ENCODE measurements at regions not wholly inside any gene's neighbourhood (a gene's known extent, or its start where the extent isn't known, plus 50 kb on each side); places are given as distances from the start of the nearest gene placed in this dataset.
"Not testable (repeated sequence)": the region's sequence is repeated elsewhere in the genome, so short reads cannot be mapped to it uniquely, and the experiment has no call there.

DNA sequence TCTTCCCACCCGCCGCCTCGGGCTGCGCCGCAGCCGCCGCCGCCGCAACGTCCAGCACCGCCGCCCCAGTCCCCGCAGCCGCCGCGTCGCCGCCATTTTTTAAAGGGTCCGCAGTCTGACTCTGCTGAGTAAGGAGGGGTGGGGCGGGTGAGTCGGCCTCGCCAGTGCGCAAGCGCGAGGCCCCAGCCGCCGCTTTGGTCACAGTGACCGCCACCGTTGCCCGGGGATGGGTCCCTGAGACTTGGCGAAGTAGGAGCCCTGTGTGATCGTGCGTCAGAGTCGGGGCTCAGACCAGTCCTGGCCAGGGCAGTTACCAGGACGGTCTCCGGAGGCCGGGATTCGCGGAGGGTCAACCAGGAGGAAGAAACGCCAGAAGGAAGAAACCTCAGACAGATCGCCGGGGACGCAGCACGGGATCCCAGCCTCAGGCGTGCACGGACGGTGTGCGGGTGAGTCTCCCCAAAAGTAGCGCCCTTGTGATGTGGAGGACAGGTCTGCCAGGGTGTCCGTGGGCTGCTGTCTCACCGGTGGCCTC lies 1414.2 kb upstream of the PCDH10 start:
- not testable (repeated sequence) for H3K9me3 ChIP-seq (ENCODE audit: control insufficient read depth, insufficient read depth, low read length); H3K27ac ChIP-seq (ENCODE audit: low read depth, low read length); H3K27me3 ChIP-seq (ENCODE audit: control insufficient read depth, insufficient read depth, low read length); H3K4me3 ChIP-seq (ENCODE audit: low read depth, low read length); H3K36me3 ChIP-seq (ENCODE audit: control insufficient read depth, insufficient read depth, low read length); H3K4me1 ChIP-seq (ENCODE audit: control insufficient read depth, insufficient read depth, low read length); DNase-seq (ENCODE audit: low read depth in 4 of 6, low spot score in 6 of 6)
- 95% methylated on average over 17 of the region's 51 CpGs for WGBS (ENCODE audit: insufficient coverage)

DNA sequence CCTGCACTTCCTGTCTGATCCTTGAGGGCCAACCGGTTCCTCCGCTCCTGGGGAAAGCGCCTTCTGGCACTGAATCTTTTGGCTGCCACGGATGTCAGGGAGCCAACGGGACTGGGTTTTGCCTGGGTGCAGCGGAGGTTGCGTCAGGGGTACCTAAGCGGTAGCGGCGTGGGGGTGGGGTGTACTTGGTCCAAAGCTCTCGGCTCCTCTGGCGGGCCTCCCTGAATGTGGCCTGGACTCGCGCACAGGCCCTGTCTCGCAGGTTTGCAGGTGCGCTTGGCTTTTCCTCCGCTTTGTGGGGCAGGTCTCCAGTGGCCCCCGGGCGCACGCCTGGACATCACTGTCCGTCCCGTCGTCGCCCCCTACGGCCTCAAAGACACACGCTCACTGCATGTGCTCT lies 1410.1 kb upstream of the PCDH10 start:
- not testable (repeated sequence) for H3K36me3 ChIP-seq (ENCODE audit: control insufficient read depth, insufficient read depth, low read length); H3K4me1 ChIP-seq (ENCODE audit: control insufficient read depth, insufficient read depth, low read length); DNase-seq (ENCODE audit: low read depth in 4 of 6, low spot score in 6 of 6); H3K27ac ChIP-seq (ENCODE audit: low read depth, low read length); H3K27me3 ChIP-seq (ENCODE audit: control insufficient read depth, insufficient read depth, low read length); H3K4me3 ChIP-seq (ENCODE audit: low read depth, low read length); H3K9me3 ChIP-seq (ENCODE audit: control insufficient read depth, insufficient read depth, low read length)
- 100% methylated on average over 7 of the region's 26 CpGs for WGBS (ENCODE audit: insufficient coverage)

DNA sequence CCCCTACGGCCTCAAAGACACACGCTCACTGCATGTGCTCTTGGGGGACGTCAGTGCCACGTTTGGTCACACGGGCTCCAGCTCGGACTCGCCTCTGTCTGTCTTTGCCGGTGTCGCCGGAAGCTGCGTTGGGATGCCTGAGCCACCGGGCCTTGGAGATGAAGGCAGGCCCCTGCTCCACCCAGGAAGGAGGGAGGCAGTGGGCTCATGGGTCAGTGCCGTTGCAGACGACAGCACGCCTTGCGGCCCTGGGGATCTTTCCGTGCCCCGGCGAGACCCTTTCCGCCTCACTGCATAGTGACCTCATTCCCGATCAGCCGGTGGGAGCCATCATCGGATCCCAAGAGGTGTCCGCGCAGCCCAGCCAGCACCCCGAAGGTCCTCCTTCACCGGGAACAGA lies 1407.3 kb upstream of the PCDH10 start:
- no CpG with 5 or more reads among the region's 27 CpGs for WGBS (ENCODE audit: insufficient coverage)
- not testable (repeated sequence) for H3K9me3 ChIP-seq (ENCODE audit: control insufficient read depth, insufficient read depth, low read length); H3K4me1 ChIP-seq (ENCODE audit: control insufficient read depth, insufficient read depth, low read length); H3K4me3 ChIP-seq (ENCODE audit: low read depth, low read length); DNase-seq (ENCODE audit: low read depth in 4 of 6, low spot score in 6 of 6); H3K36me3 ChIP-seq (ENCODE audit: control insufficient read depth, insufficient read depth, low read length); H3K27me3 ChIP-seq (ENCODE audit: control insufficient read depth, insufficient read depth, low read length); H3K27ac ChIP-seq (ENCODE audit: low read depth, low read length)

DNA sequence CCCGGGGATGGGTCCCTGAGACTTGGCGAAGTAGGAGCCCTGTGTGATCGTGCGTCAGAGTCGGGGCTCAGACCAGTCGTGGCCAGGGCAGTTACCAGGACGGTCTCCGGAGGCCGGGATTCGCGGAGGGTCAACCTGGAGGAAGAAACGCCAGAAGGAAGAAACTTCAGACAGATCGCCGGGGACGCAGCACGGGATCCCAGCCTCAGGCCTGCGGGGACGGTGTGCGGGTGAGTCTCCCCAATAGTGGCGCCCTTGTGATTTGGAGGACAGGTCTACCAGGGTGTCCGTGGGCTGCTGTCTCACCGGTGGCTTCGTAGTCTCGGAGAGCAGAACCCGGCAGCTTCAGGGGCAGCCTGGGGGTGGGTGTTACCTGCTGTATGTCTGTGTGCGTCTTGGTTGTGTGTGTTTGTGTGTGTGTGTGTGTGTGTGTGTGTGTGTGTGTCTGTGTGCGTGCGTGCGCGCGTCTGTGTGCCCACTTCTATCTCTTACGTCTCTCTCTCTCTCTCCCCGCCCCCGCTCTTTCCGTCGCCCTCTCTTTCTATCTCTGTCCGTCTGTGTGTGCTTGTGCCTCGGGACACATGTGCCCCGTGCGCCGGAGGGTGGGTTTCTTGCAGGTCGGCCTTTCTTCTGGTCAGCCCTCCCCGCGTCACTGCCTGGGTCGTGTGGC lies 1406.4 kb upstream of the PCDH10 start:
- not testable (repeated sequence) for H3K36me3 ChIP-seq (ENCODE audit: control insufficient read depth, insufficient read depth, low read length); DNase-seq (ENCODE audit: low read depth in 4 of 6, low spot score in 6 of 6); H3K4me3 ChIP-seq (ENCODE audit: low read depth, low read length); H3K27ac ChIP-seq (ENCODE audit: low read depth, low read length); H3K9me3 ChIP-seq (ENCODE audit: control insufficient read depth, insufficient read depth, low read length); H3K27me3 ChIP-seq (ENCODE audit: control insufficient read depth, insufficient read depth, low read length); H3K4me1 ChIP-seq (ENCODE audit: control insufficient read depth, insufficient read depth, low read length)
- WGBS (ENCODE audit: insufficient coverage): 100% methylated on average over 8 of the region's 45 CpGs

DNA sequence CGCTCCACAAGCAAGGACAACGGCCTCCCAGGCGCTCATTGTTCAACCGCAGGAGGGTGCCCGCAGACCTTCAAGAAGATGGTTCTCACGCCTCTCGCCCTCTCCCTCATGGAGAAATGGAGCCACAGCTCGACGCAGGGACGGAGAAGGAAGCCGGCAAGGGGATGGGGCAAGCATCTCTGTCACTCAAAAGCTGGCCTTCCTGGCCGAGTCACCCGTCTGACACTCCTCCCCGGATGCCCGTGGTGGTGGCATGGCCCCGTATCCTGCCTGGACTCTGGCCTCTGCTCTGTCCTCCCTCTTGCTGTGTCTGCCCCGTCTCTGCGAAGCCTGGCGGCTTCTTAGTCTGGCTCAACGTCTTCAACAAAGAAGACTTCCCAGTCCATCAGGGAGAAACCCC lies 1405.7 kb upstream of the PCDH10 start:
- not testable (repeated sequence) for H3K4me1 ChIP-seq (ENCODE audit: control insufficient read depth, insufficient read depth, low read length); DNase-seq (ENCODE audit: low read depth in 4 of 6, low spot score in 6 of 6); H3K4me3 ChIP-seq (ENCODE audit: low read depth, low read length); H3K27me3 ChIP-seq (ENCODE audit: control insufficient read depth, insufficient read depth, low read length); H3K27ac ChIP-seq (ENCODE audit: low read depth, low read length); H3K36me3 ChIP-seq (ENCODE audit: control insufficient read depth, insufficient read depth, low read length); H3K9me3 ChIP-seq (ENCODE audit: control insufficient read depth, insufficient read depth, low read length)
- no CpG with 5 or more reads among the region's 20 CpGs for WGBS (ENCODE audit: insufficient coverage)

DNA sequence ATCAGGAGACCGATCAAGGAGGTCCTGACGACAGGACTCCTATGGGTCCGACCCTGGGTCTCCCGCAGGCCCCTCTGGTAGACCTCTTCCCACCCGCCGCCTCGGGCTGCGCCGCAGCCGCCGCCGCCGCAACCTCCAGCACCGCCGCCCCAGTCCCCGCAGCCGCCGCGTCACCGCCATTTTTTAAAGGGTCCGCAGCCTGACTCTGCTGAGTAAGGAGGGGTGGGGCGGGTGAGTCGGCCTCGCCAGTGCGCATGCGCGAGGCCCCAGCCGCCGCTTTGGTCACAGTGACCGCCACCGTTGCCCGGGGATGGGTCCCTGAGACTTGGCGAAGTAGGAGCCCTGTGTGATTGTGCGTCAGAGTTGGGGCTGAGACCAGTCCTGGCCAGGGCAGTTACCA lies 1401.9 kb upstream of the PCDH10 start:
- DNase-seq (ENCODE audit: low read depth in 4 of 6, low spot score in 6 of 6); H3K9me3 ChIP-seq (ENCODE audit: control insufficient read depth, insufficient read depth, low read length); H3K27ac ChIP-seq (ENCODE audit: low read depth, low read length); H3K4me1 ChIP-seq (ENCODE audit: control insufficient read depth, insufficient read depth, low read length); H3K36me3 ChIP-seq (ENCODE audit: control insufficient read depth, insufficient read depth, low read length); H3K4me3 ChIP-seq (ENCODE audit: low read depth, low read length); H3K27me3 ChIP-seq (ENCODE audit: control insufficient read depth, insufficient read depth, low read length): not testable (repeated sequence)
- WGBS (ENCODE audit: insufficient coverage): no CpG with 5 or more reads among the region's 34 CpGs

DNA sequence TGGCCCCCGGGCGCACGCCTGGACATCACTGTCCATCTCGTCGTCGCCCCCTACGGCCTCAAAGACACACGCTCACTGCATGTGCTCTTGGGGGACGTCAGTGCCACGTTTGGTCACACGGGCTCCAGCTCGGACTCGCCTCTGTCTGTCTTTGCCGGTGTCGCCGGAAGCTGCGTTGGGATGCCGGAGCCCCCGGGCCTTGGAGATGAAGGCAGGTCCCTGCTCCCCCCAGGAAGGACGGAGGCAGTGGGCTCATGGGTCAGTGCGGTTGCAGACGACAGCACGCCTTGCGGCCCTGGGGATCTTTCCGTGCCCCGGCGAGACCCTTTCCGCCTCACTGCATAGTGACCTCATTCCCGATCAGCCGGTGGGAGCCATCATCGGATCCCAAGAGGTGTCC lies 1399.9 kb upstream of the PCDH10 start:
- not testable (repeated sequence) for H3K27me3 ChIP-seq (ENCODE audit: control insufficient read depth, insufficient read depth, low read length); H3K36me3 ChIP-seq (ENCODE audit: control insufficient read depth, insufficient read depth, low read length); H3K4me1 ChIP-seq (ENCODE audit: control insufficient read depth, insufficient read depth, low read length); H3K9me3 ChIP-seq (ENCODE audit: control insufficient read depth, insufficient read depth, low read length); H3K4me3 ChIP-seq (ENCODE audit: low read depth, low read length); H3K27ac ChIP-seq (ENCODE audit: low read depth, low read length); DNase-seq (ENCODE audit: low read depth in 4 of 6, low spot score in 6 of 6)
- 98% methylated on average over 6 of the region's 31 CpGs for WGBS (ENCODE audit: insufficient coverage)

DNA sequence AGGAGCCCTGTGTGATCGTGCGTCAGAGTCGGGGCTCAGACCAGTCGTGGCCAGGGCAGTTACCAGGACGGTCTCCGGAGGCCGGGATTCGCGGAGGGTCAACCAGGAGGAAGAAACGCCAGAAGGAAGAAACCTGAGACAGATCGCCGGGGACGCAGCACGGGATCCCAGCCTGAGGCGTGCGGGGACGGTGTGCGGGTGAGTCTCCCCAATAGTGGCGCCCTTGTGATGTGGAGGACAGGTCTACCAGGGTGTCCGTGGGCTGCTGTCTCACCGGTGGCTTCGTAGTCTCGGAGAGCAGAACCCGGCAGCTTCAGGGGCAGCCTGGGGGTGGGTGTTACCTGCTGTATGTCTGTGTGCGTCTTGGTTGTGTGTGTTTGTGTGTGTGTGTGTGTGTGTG lies 1399.1 kb upstream of the PCDH10 start:
- not testable (repeated sequence) for H3K4me3 ChIP-seq (ENCODE audit: low read depth, low read length); DNase-seq (ENCODE audit: low read depth in 4 of 6, low spot score in 6 of 6); H3K9me3 ChIP-seq (ENCODE audit: control insufficient read depth, insufficient read depth, low read length); H3K4me1 ChIP-seq (ENCODE audit: control insufficient read depth, insufficient read depth, low read length); H3K27ac ChIP-seq (ENCODE audit: low read depth, low read length); H3K36me3 ChIP-seq (ENCODE audit: control insufficient read depth, insufficient read depth, low read length); H3K27me3 ChIP-seq (ENCODE audit: control insufficient read depth, insufficient read depth, low read length)
- WGBS (ENCODE audit: insufficient coverage): 96% methylated on average over 9 of the region's 25 CpGs

DNA sequence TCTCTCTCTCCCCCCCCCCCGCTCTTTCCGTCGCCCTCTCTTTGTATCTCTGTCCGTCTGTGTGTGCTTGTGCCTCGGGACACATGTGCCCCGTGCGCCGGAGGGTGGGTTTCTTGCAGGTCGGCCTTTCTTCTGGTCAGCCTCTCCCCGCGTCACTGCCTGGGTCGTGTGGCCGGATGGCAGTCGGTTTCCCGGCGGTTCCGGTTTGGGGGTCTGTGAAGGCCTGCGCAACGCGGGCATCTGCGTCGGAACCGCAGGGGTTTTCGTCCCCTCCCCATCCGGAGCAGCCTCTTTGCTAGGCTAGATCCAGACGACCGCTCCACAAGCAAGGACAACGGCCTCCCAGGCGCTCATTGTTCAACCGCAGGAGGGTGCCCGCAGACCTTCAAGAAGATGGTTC lies 1398.6 kb upstream of the PCDH10 start:
- not testable (repeated sequence) for DNase-seq (ENCODE audit: low read depth in 4 of 6, low spot score in 6 of 6)
- no CpG with 5 or more reads among the region's 31 CpGs for WGBS (ENCODE audit: insufficient coverage)

DNA sequence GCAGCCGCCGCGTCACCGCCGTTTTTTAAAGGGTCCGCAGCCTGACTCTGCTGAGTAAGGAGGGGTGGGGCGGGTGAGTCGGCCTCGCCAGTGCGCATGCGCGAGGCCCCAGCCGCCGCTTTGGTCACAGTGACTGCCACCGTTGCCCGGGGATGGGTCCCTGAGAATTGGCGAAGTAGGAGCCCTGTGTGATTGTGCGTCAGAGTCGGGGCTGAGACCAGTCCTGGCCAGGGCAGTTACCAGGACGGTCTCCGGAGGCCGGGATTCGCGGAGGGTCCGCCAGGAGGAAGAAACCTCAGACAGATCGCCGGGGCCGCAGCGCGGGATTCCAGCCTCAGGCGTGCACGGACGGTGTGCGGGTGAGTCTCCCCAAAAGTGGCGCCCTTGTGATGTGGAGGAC lies 1386.9 kb upstream of the PCDH10 start:
- H3K9me3 ChIP-seq (ENCODE audit: control insufficient read depth, insufficient read depth, low read length); H3K27ac ChIP-seq (ENCODE audit: low read depth, low read length); H3K4me1 ChIP-seq (ENCODE audit: control insufficient read depth, insufficient read depth, low read length); H3K36me3 ChIP-seq (ENCODE audit: control insufficient read depth, insufficient read depth, low read length); H3K4me3 ChIP-seq (ENCODE audit: low read depth, low read length); DNase-seq (ENCODE audit: low read depth in 4 of 6, low spot score in 6 of 6); H3K27me3 ChIP-seq (ENCODE audit: control insufficient read depth, insufficient read depth, low read length): not testable (repeated sequence)
- 100% methylated on average over 5 of the region's 35 CpGs for WGBS (ENCODE audit: insufficient coverage)

More for the DNA sequence above, 1398.6 kb upstream of the PCDH10 start:
- H3K36me3 ChIP-seq (ENCODE audit: control insufficient read depth, insufficient read depth, low read length); H3K27me3 ChIP-seq (ENCODE audit: control insufficient read depth, insufficient read depth, low read length); H3K4me1 ChIP-seq (ENCODE audit: control insufficient read depth, insufficient read depth, low read length); H3K9me3 ChIP-seq (ENCODE audit: control insufficient read depth, insufficient read depth, low read length); H3K27ac ChIP-seq (ENCODE audit: low read depth, low read length); H3K4me3 ChIP-seq (ENCODE audit: low read depth, low read length): not testable (repeated sequence)

All from spinal cord (tissue), 9 donors.